Endothelial cell of umbilical vein (primary cell): ENCODE measurements at regions not wholly inside any gene's neighbourhood (a gene's known extent, or its start where the extent isn't known, plus 50 kb on each side); places are given as distances from the start of the nearest gene placed in this dataset.

Source experiments
- BruUV-seq: library from RNA; stranded (reverse); fragments of 400-500 nt; replicated peaks from 2 replicates; lab custom pipeline; 2021; lab: Mats Ljungman, UMichigan
- CTCF ChIA-PET: fragments of 300-600, 350-600 bp; sonication (Branson Sonifier 250); formaldehyde crosslinking; loops from one replicate; lab custom pipeline; 2021; ENCODE audit warnings: antibody characterized with exemption, inconsistent platforms; lab: Charles Lee
- POLR2A ChIA-PET: fragments of 300-600, 350-600 bp; sonication (Branson Sonifier 250); formaldehyde crosslinking; loops from one replicate; lab custom pipeline; 2021; ENCODE audit warnings: antibody characterized with exemption, inconsistent platforms; lab: Charles Lee
- DNase-seq: peaks from one replicate; pipeline ENCODE4 v3.0.0-alpha.2; 2011; ENCODE audit warnings: low read depth, low spot score
- FAIRE-seq: peaks from 2 replicates; lab custom pipeline; 2011; peaks lifted over from hg19 to GRCh38; lab: Jason Lieb, UNC
- H2AFZ ChIP-seq: 2 replicates; pipeline ENCODE4 v1.6.0; 2012; ENCODE audit warnings: low read depth, low read length, control low read depth, inconsistent platforms
- H3K27ac ChIP-seq: 2 replicates; pipeline ENCODE4 v1.5.1; 2011; ENCODE audit warnings: low read depth, mild to moderate bottlenecking, control low read depth, low read length, moderate library complexity; ENCODE audit not compliant: insufficient read depth
- H3K27me3 ChIP-seq, 2 experiments: 2 replicates each; pipeline versions ENCODE4 v1.6.0 to v1.6.1; 2011; ENCODE audit warnings: low read length in 2 of 2, mixed read lengths in 1 of 2; ENCODE audit not compliant: control insufficient read depth in 2 of 2, insufficient read depth in 2 of 2
- H3K36me3 ChIP-seq, 2 experiments: 2 replicates in 1 of 2; 3 replicates in 1 of 2; pipeline ENCODE4 v1.5.1; 2011; ENCODE audit warnings: low read length in 2 of 2, mild to moderate bottlenecking in 1 of 2, moderate library complexity in 1 of 2; ENCODE audit not compliant: control insufficient read depth in 2 of 2, insufficient read depth in 2 of 2; ENCODE audit errors: extremely low read depth in 1 of 2
- H3K4me1 ChIP-seq: 3 replicates; pipeline ENCODE4 v1.5.1; 2011; ENCODE audit warnings: mild to moderate bottlenecking, low read length; ENCODE audit not compliant: control insufficient read depth, insufficient read depth; ENCODE audit errors: extremely low read depth
- H3K4me2 ChIP-seq: 2 replicates; pipeline ENCODE4 v1.6.1; 2011; ENCODE audit warnings: low read length, control low read depth, mixed read lengths; ENCODE audit not compliant: insufficient read depth
- H3K4me3 ChIP-seq, 3 experiments: fragments of 200-600 bp in 1 of 3; sonication (generic), shearing (Covaris generic) in 1 of 3; replicated peaks in 1 of 3; 2 replicates each; pipeline ENCODE4 v1.5.1; 2011 to 2016; ENCODE audit warnings: control low read depth in 3 of 3, low read length in 3 of 3, mild to moderate bottlenecking in 2 of 3, inconsistent platforms in 1 of 3, low read depth in 1 of 3, moderate library complexity in 1 of 3; ENCODE audit not compliant: insufficient read depth in 1 of 3
- H3K79me2 ChIP-seq: 2 replicates; pipeline ENCODE4 v1.6.0; 2012; ENCODE audit warnings: low read length, inconsistent platforms; ENCODE audit not compliant: control insufficient read depth, insufficient read depth
- H3K9ac ChIP-seq: replicated peaks from 2 replicates; pipeline ENCODE3; 2011; ENCODE audit warnings: low read length, control low read depth; ENCODE audit not compliant: insufficient read depth; ENCODE audit errors: extremely low read depth
- H3K9me1 ChIP-seq: replicated peaks from 3 replicates; pipeline ENCODE4 v1.6.0; 2011; ENCODE audit warnings: mild to moderate bottlenecking, low read length; ENCODE audit not compliant: control insufficient read depth, insufficient read depth; ENCODE audit errors: extremely low read depth
- H3K9me3 ChIP-seq: replicated peaks from 2 replicates; pipeline ENCODE4 v1.5.1; 2012; ENCODE audit warnings: low read length, inconsistent platforms; ENCODE audit not compliant: control insufficient read depth, insufficient read depth
- H4K20me1 ChIP-seq: replicated peaks from 2 replicates; pipeline ENCODE3; 2011; ENCODE audit warnings: mild to moderate bottlenecking, low read length; ENCODE audit not compliant: control insufficient read depth, insufficient read depth; ENCODE audit errors: extremely low read depth
- FOS ChIP-seq: IDR thresholded peaks from 2 replicates; pipeline ENCODE4 v1.6.1; 2011; ENCODE audit warnings: mild to moderate bottlenecking, low read length, moderate library complexity, borderline replicate concordance; ENCODE audit not compliant: insufficient read depth
- GATA2 ChIP-seq: IDR thresholded peaks from 2 replicates; pipeline ENCODE4 v1.7.0; 2011; ENCODE audit warnings: low read depth, mild to moderate bottlenecking, moderate library complexity, mixed read lengths, low read length; ENCODE audit not compliant: insufficient read length, insufficient read depth
- POLR2A ChIP-seq: IDR thresholded peaks from 2 replicates; pipeline ENCODE4 v1.6.1; 2012; ENCODE audit warnings: low read depth, mild to moderate bottlenecking, control low read depth, low read length
- POLR2AphosphoS5 ChIP-seq: IDR thresholded peaks from 2 replicates; pipeline ENCODE4 v1.6.1; 2012; ENCODE audit warnings: low read depth, mild to moderate bottlenecking, control low read depth, low read length, moderate library complexity; ENCODE audit not compliant: insufficient read depth
- dilution Hi-C: fragments of 300-500 bp; cut with MboI; formaldehyde crosslinking; loops from one replicate; pipeline ENCODE4 v1.15.0; 2019; ENCODE audit warnings: low sequenced_read_pairs; ENCODE audit not compliant: extremely low pct_ligation_motif_present
- intact Hi-C: fragments of 100-400 bp; cut with micrococcal nuclease; formaldehyde crosslinking; loops from one replicate; pipeline ENCODE4 v1.10.0; 2022
- TF ChIP-seq, protein P1 (sequence below), 2 donors: IDR thresholded peaks; 1 replicate in 1 of 2; 2 replicates in 1 of 2; pipeline ENCODE4 v1.5.1; 2011; ENCODE audit warnings: low read length in 2 of 2, mild to moderate bottlenecking in 2 of 2, moderate library complexity in 2 of 2, control low read depth in 1 of 2, inconsistent platforms in 1 of 2, low read depth in 1 of 2; ENCODE audit not compliant: insufficient read depth in 1 of 2; ENCODE audit errors: extremely low read depth in 1 of 2
- TF ChIP-seq, protein P2 (sequence below): IDR thresholded peaks from 2 replicates; pipeline ENCODE4 v1.6.1; 2011; ENCODE audit not compliant: insufficient read depth, insufficient read length

DNA sequence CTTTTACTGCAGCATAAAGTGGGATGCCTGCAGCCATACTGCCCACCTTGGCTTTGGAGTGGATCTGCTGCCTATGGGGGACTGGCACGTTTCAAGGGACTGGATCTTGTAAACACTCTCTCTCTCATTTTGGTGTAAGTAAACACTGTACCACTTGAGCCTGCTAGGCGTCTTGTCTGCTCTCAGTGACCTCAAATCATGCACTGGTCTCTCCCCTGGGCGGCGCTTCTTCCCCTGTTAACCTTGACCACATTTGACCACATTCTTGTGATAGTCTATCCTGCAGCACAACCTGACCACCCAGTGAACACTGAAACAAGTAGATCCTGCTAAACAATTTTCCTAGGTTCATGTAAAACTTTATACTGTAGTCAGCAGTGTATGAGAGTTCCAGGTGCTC is 82.6 kb upstream of the HNMT start:
- FAIRE-seq, result no peak
- no peak overlapping the region for H2AFZ ChIP-seq

More for the DNA sequence above, 82.6 kb upstream of the HNMT start:
- H3K79me2 ChIP-seq, result no peaks in the 10 kb centered on the region
- no peaks in the 10 kb centered on the region for H4K20me1 ChIP-seq
- H3K36me3 ChIP-seq, result no peaks in the 10 kb centered on the region
- no peaks in the 10 kb centered on the region for H3K9me1 ChIP-seq
- no peak overlapping the region for H3K9ac ChIP-seq
- no TSS peak for BruUV-seq
- H3K4me1 ChIP-seq, result no peaks in the 10 kb centered on the region
- H3K4me3 ChIP-seq, result no peak overlapping the region
- POLR2A ChIA-PET, result no interaction called here
- no peak overlapping the region for H3K27ac ChIP-seq
- no peak for TF ChIP-seq POLR2A
- no peak for TF ChIP-seq FOS
- TF ChIP-seq, protein P1, sequence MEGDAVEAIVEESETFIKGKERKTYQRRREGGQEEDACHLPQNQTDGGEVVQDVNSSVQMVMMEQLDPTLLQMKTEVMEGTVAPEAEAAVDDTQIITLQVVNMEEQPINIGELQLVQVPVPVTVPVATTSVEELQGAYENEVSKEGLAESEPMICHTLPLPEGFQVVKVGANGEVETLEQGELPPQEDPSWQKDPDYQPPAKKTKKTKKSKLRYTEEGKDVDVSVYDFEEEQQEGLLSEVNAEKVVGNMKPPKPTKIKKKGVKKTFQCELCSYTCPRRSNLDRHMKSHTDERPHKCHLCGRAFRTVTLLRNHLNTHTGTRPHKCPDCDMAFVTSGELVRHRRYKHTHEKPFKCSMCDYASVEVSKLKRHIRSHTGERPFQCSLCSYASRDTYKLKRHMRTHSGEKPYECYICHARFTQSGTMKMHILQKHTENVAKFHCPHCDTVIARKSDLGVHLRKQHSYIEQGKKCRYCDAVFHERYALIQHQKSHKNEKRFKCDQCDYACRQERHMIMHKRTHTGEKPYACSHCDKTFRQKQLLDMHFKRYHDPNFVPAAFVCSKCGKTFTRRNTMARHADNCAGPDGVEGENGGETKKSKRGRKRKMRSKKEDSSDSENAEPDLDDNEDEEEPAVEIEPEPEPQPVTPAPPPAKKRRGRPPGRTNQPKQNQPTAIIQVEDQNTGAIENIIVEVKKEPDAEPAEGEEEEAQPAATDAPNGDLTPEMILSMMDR (IDR thresholded peaks at IDR 0.05; ENCODE audit: extremely low read depth in 1 of 2, insufficient read depth in 1 of 2, low read depth in 1 of 2, low read length in 2 of 2), result no peak
- TF ChIP-seq, protein P2, sequence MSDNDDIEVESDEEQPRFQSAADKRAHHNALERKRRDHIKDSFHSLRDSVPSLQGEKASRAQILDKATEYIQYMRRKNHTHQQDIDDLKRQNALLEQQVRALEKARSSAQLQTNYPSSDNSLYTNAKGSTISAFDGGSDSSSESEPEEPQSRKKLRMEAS, result no peak
- TF ChIP-seq GATA2, result no peak
- TF ChIP-seq POLR2AphosphoS5, result no peak
- dilution Hi-C loops (no loop called here), intact Hi-C loops (no loop called here)
- H3K9me3 ChIP-seq, result no peaks in the 10 kb centered on the region
- no peaks in the 10 kb centered on the region for H3K27me3 ChIP-seq
- no peak overlapping the region for H3K4me2 ChIP-seq
- DNase-seq, result no peak
- CTCF ChIA-PET, result no interaction called here
